IPS-20b (cell line): ENCODE measurements at regions not wholly inside any gene's neighbourhood (a gene's known extent, or its start where the extent isn't known, plus 50 kb on each side); places are given as distances from the start of the nearest gene placed in this dataset.
"Not testable (repeated sequence)": the region's sequence is repeated elsewhere in the genome, so short reads cannot be mapped to it uniquely, and the experiment has no call there.

Source experiments
- H3K27ac ChIP-seq: one replicate; pipeline ENCODE4 v1.5.1; 2013; ENCODE audit warnings: low read length
- H3K27me3 ChIP-seq: 2 replicates; pipeline ENCODE4 v1.6.1; 2013; ENCODE audit warnings: mild to moderate bottlenecking, low read length, inconsistent platforms; ENCODE audit not compliant: insufficient read depth
- H3K36me3 ChIP-seq: 2 replicates; pipeline ENCODE4 v1.6.1; 2013; ENCODE audit warnings: low read depth, mild to moderate bottlenecking, inconsistent platforms, low read length, moderate library complexity; ENCODE audit not compliant: insufficient read depth
- H3K4me1 ChIP-seq: 2 replicates; pipeline ENCODE4 v1.6.1; 2013; ENCODE audit warnings: mild to moderate bottlenecking, control low read depth, inconsistent platforms, low read length, moderate library complexity; ENCODE audit not compliant: insufficient read depth
- H3K4me3 ChIP-seq: 2 replicates; pipeline ENCODE4 v1.5.1; 2013; ENCODE audit warnings: mild to moderate bottlenecking, low read length, inconsistent platforms
- H3K9ac ChIP-seq: 2 replicates; pipeline ENCODE4 v1.6.1; 2013; ENCODE audit warnings: low read depth, mild to moderate bottlenecking, inconsistent platforms, low read length, moderate library complexity
- H3K9me3 ChIP-seq: 2 replicates; pipeline ENCODE4 v1.6.1; 2013; ENCODE audit warnings: mild to moderate bottlenecking, low read depth, low read length, inconsistent platforms; ENCODE audit not compliant: insufficient read depth

GRCh38 chr6:165163519-165163918, 145.9 kb downstream of the C6orf118 start:
- Histone ChIP-seq H3K4me1 (no peaks in the 10 kb centered on the region), H3K4me3 (no peak overlapping the region), H3K27ac (no peak overlapping the region), H3K9me3 (peaks cover 31% of the 10 kb centered on the region), H3K27me3 (no peaks in the 10 kb centered on the region), H3K36me3 (no peaks in the 10 kb centered on the region), H3K9ac (no peak overlapping the region)

DNA sequence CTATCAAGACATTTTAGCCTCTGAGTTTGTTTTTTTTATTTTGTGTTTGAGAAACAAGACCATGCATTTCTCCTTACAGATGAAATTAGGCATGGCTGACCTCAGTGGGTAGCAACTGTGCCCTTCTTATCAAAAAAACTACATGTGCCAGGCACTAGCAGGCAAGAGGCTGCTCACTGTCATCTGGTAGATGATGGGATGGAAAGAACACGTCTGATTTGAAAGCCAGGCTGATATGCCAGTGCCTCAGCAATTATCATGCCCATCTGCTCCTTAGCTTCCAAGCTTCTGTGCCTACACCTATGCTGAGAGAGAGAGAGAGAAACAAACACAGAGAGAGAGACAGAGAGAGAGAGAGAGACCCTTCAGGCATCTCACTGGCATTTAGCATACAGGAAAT, 149.9 kb downstream of the C6orf118 start:
- Histone ChIP-seq H3K27me3 (no peaks in the 10 kb centered on the region), H3K9me3 (peaks cover 26% of the 10 kb centered on the region), H3K4me3 (no peak overlapping the region), H3K4me1 (no peaks in the 10 kb centered on the region), H3K36me3 (no peaks in the 10 kb centered on the region), H3K9ac (no peak overlapping the region), H3K27ac (no peak overlapping the region)

GRCh38 chr6:165146456-165146855, 162.9 kb downstream of the C6orf118 start:
- no peaks in the 10 kb centered on the region for H3K36me3 ChIP-seq
- no peaks in the 10 kb centered on the region; the same call in 1 of the 2 replicates for H3K9me3 ChIP-seq
- H3K27ac ChIP-seq = no peak overlapping the region
- H3K4me1 ChIP-seq = no peaks in the 10 kb centered on the region
- H3K9ac ChIP-seq = no peak overlapping the region
- no peak overlapping the region for H3K4me3 ChIP-seq
- no peaks in the 10 kb centered on the region for H3K27me3 ChIP-seq

DNA sequence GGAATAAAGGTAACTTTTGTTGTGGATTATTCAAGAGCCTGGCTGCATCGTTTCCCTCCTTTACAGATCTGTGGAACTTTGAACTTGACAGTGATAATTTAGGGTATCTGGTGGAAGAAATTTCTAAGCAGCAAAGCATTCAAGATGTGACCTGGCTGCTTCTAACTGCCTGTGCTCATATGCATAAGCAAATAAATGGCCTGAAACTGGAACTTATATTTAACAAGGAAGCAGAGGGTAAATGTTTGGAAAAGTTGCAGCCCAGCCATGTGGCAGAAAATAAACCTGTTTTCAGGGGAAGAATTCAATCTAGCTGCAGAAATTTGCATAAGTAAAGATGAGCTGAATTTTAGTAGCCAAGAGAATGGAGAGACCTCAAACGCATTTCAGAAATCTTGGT, 173.5 kb downstream of the C6orf118 start:
- Histone ChIP-seq H3K36me3 (no peaks in the 10 kb centered on the region), H3K27me3 (no peaks in the 10 kb centered on the region), H3K27ac (no peak overlapping the region), H3K4me3 (no peak overlapping the region), H3K9ac (no peak overlapping the region), H3K9me3 (peaks cover 11% of the 10 kb centered on the region; the same call in 1 of the 2 replicates), H3K4me1 (no peaks in the 10 kb centered on the region)

DNA sequence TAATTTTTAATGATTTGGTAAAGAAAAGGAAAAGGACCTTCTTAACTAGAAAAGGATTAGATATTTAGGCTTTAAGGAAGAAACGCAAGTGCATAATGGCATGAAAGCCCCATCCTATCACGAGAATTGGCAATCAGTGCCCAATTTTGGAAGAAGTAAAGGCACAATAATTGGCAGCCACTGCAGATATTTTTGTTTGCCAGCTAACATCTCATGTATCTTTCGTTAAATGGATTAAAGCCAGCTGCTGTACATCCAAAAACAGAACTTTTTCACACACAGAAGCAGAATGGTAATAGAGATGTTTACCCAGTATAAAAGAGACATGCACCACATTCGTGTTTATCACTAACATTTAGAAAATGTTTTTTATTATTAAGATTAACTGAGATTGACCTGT, 180.3 kb downstream of the C6orf118 start:
- no peaks in the 10 kb centered on the region for H3K27me3 ChIP-seq
- H3K9me3 ChIP-seq = no peaks in the 10 kb centered on the region; the same call in 1 of the 2 replicates
- H3K4me1 ChIP-seq = no peaks in the 10 kb centered on the region
- H3K36me3 ChIP-seq = no peaks in the 10 kb centered on the region
- no peak overlapping the region for H3K9ac ChIP-seq
- H3K27ac ChIP-seq = no peak overlapping the region
- no peak overlapping the region for H3K4me3 ChIP-seq

GRCh38 chr6:165127743-165128142, 181.7 kb downstream of the C6orf118 start:
- not testable (repeated sequence) for H3K4me1 ChIP-seq, H3K36me3 ChIP-seq, H3K9me3 ChIP-seq, H3K4me3 ChIP-seq, H3K9ac ChIP-seq, H3K27ac ChIP-seq, H3K27me3 ChIP-seq

GRCh38 chr6:165124681-165125080, 184.7 kb downstream of the C6orf118 start:
- H3K4me3 ChIP-seq, H3K36me3 ChIP-seq, H3K9me3 ChIP-seq, H3K27ac ChIP-seq, H3K27me3 ChIP-seq, H3K4me1 ChIP-seq, H3K9ac ChIP-seq: not testable (repeated sequence)

GRCh38 chr6:165119231-165120020, 190.0 kb downstream of the C6orf118 start:
- no peak overlapping the region for H3K9ac ChIP-seq
- H3K27me3 ChIP-seq = no peaks in the 10 kb centered on the region
- no peak overlapping the region for H3K27ac ChIP-seq
- H3K4me3 ChIP-seq = no peak overlapping the region
- H3K36me3 ChIP-seq = no peaks in the 10 kb centered on the region
- peaks cover 7% of the 10 kb centered on the region for H3K4me1 ChIP-seq
- no peaks in the 10 kb centered on the region; the same call in 1 of the 2 replicates for H3K9me3 ChIP-seq

DNA sequence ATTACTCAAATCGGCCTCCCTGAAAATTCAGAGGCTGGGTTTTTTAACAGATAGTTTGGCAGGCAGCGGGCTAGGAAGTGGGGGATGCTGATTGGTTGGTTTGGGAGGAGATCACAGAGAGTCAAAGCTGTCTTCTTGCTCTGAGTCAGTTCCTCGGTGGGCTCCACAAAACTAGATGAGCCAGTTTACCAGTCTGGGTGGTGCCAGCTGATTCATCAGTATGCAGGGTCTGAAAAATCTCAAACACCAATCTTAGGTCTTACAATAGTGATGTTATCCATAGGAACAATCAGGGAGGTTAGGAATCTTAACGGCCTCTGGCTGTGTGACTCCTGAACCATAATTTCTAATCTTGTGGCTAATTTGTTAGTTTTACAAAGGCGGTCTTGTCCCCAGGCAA, 190.7 kb downstream of the C6orf118 start:
- Histone ChIP-seq H3K27me3 (no peaks in the 10 kb centered on the region), H3K9ac (no peak overlapping the region), H3K4me1 (peaks cover 7% of the 10 kb centered on the region), H3K4me3 (no peak overlapping the region), H3K27ac (no peak overlapping the region), H3K36me3 (no peaks in the 10 kb centered on the region), H3K9me3 (peaks cover 6% of the 10 kb centered on the region; the same call in 1 of the 2 replicates)

DNA sequence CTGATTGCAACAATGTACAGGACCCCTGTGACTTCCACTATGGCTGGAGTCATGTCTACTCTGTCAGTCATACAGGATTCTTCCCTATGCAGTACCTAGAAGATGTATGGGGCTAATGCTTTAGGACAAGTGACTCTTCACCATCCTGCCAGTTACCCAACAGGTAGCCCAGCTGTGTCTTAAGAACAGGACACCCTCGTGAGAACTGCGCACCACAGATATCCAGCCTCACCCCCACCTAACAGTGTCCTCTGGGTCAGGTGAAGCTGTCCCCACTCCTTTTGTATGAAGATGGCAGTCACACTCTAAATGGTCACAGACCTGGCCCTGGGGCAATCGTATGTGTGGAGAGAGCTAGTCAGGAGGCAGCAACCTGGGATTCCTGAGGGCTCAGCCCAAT, 191.6 kb downstream of the C6orf118 start:
- no peaks in the 10 kb centered on the region for H3K27me3 ChIP-seq
- H3K4me1 ChIP-seq = peaks cover 7% of the 10 kb centered on the region
- H3K9ac ChIP-seq = no peak overlapping the region
- H3K27ac ChIP-seq = no peak overlapping the region
- peaks cover 8% of the 10 kb centered on the region; the same call in 1 of the 2 replicates for H3K9me3 ChIP-seq
- H3K4me3 ChIP-seq = no peak overlapping the region
- H3K36me3 ChIP-seq = no peaks in the 10 kb centered on the region

DNA sequence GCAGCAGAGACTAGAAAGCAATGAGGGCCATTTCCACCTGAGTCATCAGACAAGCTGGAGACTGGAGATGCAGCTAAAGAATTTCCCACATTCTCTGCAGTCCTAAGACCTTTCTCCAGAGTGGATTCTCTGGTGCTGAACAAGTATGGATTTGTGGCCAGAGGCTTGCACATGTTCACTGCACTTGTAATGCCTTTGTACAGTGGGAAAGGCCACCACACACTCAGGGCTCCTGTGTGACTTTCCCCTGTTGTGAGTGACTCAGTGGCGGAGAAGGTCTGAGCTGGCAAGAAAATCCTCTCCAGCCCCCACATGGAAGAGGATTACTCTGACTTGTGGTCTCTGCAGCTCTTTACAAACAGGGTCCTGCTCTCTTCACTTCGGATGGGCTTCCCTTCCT, 192.3 kb downstream of the C6orf118 start:
- no peak overlapping the region for H3K27ac ChIP-seq
- no peak overlapping the region for H3K4me3 ChIP-seq
- H3K4me1 ChIP-seq = peaks cover 7% of the 10 kb centered on the region
- no peaks in the 10 kb centered on the region for H3K27me3 ChIP-seq
- H3K36me3 ChIP-seq = no peaks in the 10 kb centered on the region
- peaks cover 8% of the 10 kb centered on the region; the same call in 1 of the 2 replicates for H3K9me3 ChIP-seq
- no peak overlapping the region for H3K9ac ChIP-seq

DNA sequence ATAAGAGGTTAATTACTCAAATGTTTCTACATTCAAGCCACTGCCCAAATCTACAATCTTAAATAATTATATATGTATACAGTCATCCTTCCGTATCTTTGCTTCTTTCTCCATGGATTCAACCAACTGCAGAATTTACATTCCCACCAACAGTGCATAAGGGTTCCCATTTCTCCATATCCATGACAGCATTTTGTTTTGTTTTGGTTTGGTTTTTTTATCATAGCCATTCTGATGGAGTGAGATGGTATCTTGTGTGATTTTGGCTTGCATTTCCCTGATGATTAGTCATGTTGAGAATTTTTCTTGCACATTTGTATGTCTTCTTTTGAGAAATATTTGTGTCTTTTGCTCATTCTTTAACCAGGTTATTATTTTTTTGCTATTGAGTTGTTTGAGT, 198.5 kb downstream of the C6orf118 start:
- H3K27me3 ChIP-seq = no peaks in the 10 kb centered on the region
- no peak overlapping the region for H3K27ac ChIP-seq
- no peak overlapping the region for H3K9ac ChIP-seq
- H3K4me3 ChIP-seq = no peak overlapping the region
- H3K9me3 ChIP-seq = peaks cover 8% of the 10 kb centered on the region; the same call in 1 of the 2 replicates
- no peaks in the 10 kb centered on the region for H3K36me3 ChIP-seq
- no peaks in the 10 kb centered on the region for H3K4me1 ChIP-seq
